ENCODE measurements at regions not wholly inside any gene's neighbourhood (a gene's known extent, or its start where the extent isn't known, plus 50 kb on each side); places are given as distances from the start of the nearest gene placed in this dataset.

GRCh38 chr1:67570486-67571143, 114.4 kb upstream of the GADD45A start:
- no peaks in the 10 kb centered on the region for H3K36me3 ChIP-seq
- no peak overlapping the region for H3K27ac ChIP-seq
- no peak for TF ChIP-seq CTCF (IDR thresholded peaks at IDR 0.05; ENCODE audit: low read depth, low read length)
- H3K4me3 ChIP-seq (ENCODE audit: low read depth, low read length) = no peak overlapping the region
- no peak for DNase-seq
- no peaks in the 10 kb centered on the region for H3K27me3 ChIP-seq (ENCODE audit: insufficient read depth, low read depth, severe bottlenecking)
- no peaks in the 10 kb centered on the region for H3K9me3 ChIP-seq (ENCODE audit: severe bottlenecking)

- H3K27ac ChIP-seq = no peak overlapping the region
- no peaks in the 10 kb centered on the region for H3K27me3 ChIP-seq (ENCODE audit: insufficient read depth, low read depth, severe bottlenecking)
- no peak overlapping the region for H3K4me3 ChIP-seq (ENCODE audit: low read depth, low read length)
- H3K9me3 ChIP-seq (ENCODE audit: severe bottlenecking) = no peaks in the 10 kb centered on the region
- DNase-seq = no peak
- no peak for TF ChIP-seq CTCF (IDR thresholded peaks at IDR 0.05; ENCODE audit: low read depth, low read length)
- no peaks in the 10 kb centered on the region for H3K36me3 ChIP-seq
Observed at GRCh38 chr1:67571406-67571805, 113.6 kb upstream of the GADD45A start.

GRCh38 chr1:67571901-67572593, 113.0 kb upstream of the GADD45A start:
- Histone ChIP-seq H3K27ac (no peak overlapping the region), H3K27me3 (ENCODE audit: insufficient read depth, low read depth, severe bottlenecking) (no peaks in the 10 kb centered on the region), H3K9me3 (ENCODE audit: severe bottlenecking) (no peaks in the 10 kb centered on the region), H3K4me3 (ENCODE audit: low read depth, low read length) (no peak overlapping the region), H3K36me3 (no peaks in the 10 kb centered on the region)
- no peak for DNase-seq
- no peak for TF ChIP-seq CTCF (IDR thresholded peaks at IDR 0.05; ENCODE audit: low read depth, low read length)

- no peak overlapping the region for H3K27ac ChIP-seq
- no peaks in the 10 kb centered on the region for H3K27me3 ChIP-seq (ENCODE audit: insufficient read depth, low read depth, severe bottlenecking)
- TF ChIP-seq CTCF (IDR thresholded peaks at IDR 0.05; ENCODE audit: low read depth, low read length) = no peak
- no peaks in the 10 kb centered on the region for H3K36me3 ChIP-seq
- no peak overlapping the region for H3K4me3 ChIP-seq (ENCODE audit: low read depth, low read length)
- DNase-seq = no peak
- H3K9me3 ChIP-seq (ENCODE audit: severe bottlenecking) = no peaks in the 10 kb centered on the region
Observed at GRCh38 chr1:67572594-67573221, 112.3 kb upstream of the GADD45A start.

- H3K36me3 ChIP-seq = no peaks in the 10 kb centered on the region
- DNase-seq = no peak
- no peak for TF ChIP-seq CTCF (IDR thresholded peaks at IDR 0.05; ENCODE audit: low read depth, low read length)
- H3K27ac ChIP-seq = no peak overlapping the region
- H3K27me3 ChIP-seq (ENCODE audit: insufficient read depth, low read depth, severe bottlenecking) = no peaks in the 10 kb centered on the region
- no peak overlapping the region for H3K4me3 ChIP-seq (ENCODE audit: low read depth, low read length)
- no peaks in the 10 kb centered on the region for H3K9me3 ChIP-seq (ENCODE audit: severe bottlenecking)
Observed at GRCh38 chr1:67573311-67573872, 111.6 kb upstream of the GADD45A start.

All from WERI-Rb-1 (cell line).